GM23248 (cell line): ENCODE measurements at regions not wholly inside any gene's neighbourhood (a gene's known extent, or its start where the extent isn't known, plus 50 kb on each side); places are given as distances from the start of the nearest gene placed in this dataset.
"Not testable (repeated sequence)": the region's sequence is repeated elsewhere in the genome, so short reads cannot be mapped to it uniquely, and the experiment has no call there.

ENCODE experiments used
- EZH2 ChIP-seq: fragments of 200-600 bp; sonication (generic); IDR thresholded peaks from 2 replicates; pipeline ENCODE4 v1.6.1; 2018; ENCODE audit warnings: antibody characterized with exemption, mild to moderate bottlenecking; ENCODE audit not compliant: insufficient read depth, poor library complexity, severe bottlenecking
- EZH2phosphoT487 ChIP-seq: fragments of 200-600 bp; sonication (generic); IDR thresholded peaks from 2 replicates; pipeline ENCODE4 v1.6.1; 2018; ENCODE audit warnings: antibody characterized with exemption, moderate library complexity, mild to moderate bottlenecking, low read depth; ENCODE audit not compliant: insufficient read depth

DNA sequence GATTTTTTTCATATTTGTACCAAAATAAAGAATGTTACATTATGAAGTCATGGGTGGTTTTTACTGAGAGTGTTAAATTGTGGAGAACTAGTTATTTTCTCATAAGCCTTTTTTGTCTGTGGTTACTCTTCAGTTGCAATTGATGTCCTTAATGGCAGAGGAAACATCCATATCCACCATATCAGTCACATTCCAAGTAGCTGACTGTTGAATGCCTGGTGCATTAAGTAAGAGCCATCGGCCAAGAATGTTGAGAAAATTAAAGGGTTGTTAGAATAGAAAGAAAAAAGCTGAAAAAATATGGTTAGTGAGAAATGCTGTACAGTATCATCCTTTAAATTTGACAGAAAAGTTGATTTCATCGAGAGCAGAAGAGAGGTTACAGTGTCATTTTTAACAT lies 100.0 kb downstream of the ZNF716 start:
- TF ChIP-seq EZH2, EZH2phosphoT487: not testable (repeated sequence)
